GM18858 (cell line): ENCODE measurements at regions not wholly inside any gene's neighbourhood (a gene's known extent, or its start where the extent isn't known, plus 50 kb on each side); places are given as distances from the start of the nearest gene placed in this dataset.

ENCODE experiments used
- ATAC-seq: cut with Tn5 transposase; IDR thresholded peaks from one replicate; pipeline ENCODE4 v1.9.1; 2021; ENCODE audit not compliant: unreplicated experiment

DNA sequence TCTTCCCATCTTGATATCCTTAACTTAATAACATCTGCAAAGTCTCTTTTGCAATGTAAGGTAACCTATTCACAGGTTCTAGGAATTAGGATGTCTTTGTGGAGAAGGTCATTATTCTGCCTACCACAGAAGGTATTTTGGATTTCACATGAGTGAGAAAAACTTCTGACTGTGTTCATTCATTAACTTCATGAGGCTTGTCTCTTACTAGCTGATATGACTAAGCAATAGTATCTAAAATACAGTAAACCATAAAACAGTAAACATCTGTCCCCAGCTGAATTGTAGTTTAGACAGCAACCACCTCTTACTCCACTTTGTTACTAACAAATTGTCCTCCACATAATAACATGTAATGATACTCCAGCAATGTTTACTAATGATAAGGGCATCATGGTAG, 198.1 kb downstream of the SEC23A start:
- no peak for ATAC-seq

DNA sequence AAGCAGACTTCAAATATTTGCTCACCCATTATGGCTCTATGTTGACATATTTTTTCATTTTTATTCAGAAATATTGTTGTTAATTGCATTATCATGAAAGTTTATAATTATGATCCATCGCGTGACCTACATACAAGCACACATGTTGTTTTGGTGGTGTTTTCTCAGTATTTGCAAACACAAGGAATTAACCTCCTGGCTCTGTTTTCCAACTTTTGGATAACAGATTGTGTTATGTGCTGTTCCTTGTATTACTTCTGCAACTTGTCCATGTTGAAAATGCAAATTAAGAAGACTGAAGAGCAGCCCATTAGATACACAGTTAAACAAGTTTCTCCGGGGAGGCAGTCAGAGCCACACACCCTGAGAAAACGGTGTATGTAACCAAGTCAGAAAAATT, 201.2 kb downstream of the SEC23A start:
- no peak for ATAC-seq

DNA sequence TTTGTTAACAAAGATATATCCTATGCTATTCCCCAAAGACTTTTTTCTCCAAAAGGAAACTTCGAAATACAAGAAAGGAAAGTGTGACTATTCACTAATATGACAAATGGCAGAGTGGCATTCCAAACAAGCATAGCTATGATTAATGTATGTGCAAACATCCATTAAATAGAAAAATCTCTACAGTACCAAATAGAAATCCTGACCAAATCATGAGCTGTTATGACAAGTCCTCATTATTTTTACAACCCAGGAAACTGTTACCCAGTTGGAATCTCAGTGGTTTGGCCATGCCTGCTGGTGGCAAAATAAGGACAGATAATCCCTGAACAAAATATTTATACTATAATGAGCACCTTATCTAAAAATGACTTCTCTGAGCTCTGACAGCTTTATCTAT, 202.1 kb downstream of the SEC23A start:
- no peak for ATAC-seq

DNA sequence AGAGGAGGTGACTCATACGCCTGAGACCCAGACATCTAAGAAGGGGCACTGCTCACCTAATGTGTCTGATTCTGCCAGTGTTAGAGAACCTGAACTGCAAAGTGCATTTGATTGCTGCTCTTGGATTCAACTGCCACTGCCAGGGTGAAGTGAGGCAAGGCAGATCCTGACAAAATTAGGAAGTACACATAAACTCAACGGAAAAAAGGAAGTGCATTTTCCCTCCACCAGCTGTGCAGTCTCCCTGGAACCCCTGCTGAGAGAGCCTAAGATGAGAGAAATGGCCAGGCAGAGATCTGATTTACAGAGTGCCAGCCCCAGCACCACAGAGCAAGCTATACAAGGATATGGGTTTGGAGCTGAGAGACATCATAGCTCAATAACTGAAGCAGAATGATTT, 215.3 kb downstream of the SEC23A start:
- no peak for ATAC-seq

DNA sequence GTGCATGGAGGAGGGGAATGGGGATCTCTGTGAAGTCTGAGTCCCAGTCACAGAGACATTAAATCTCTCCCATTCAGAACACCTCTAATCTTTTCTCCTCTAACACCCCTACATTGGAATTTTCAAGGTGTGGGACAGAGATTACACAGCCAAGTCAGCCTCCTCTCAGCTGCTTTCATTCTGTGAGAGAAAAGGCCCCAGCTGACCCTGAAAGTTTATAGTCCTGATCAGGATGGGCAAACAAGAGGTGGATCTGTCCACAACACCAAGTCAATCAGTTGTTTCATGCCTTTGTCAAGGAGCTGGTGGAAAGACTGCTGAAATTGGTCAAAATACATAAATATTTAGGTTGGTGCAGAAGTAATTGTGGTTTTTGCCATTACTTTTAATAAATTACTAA, 218.9 kb downstream of the SEC23A start:
- ATAC-seq: no peak

DNA sequence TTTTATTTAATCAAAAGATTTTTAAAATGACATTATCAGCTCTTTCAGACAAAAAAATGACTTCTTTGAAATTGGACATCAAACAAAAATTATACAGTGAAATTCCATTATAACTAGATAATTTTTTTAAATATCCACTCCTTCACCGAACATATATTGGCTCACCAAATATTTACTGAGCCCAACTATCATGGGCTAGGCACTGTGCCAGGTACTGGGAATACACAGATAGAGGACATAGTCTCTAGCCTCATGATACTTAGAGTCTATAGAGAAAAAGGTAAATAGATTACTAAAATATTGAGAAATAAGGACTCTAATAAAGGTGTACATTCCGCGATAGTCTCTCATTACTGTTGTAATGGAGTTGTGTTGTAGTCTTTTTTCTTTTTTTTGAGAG, 219.9 kb downstream of the SEC23A start:
- no peak for ATAC-seq

DNA sequence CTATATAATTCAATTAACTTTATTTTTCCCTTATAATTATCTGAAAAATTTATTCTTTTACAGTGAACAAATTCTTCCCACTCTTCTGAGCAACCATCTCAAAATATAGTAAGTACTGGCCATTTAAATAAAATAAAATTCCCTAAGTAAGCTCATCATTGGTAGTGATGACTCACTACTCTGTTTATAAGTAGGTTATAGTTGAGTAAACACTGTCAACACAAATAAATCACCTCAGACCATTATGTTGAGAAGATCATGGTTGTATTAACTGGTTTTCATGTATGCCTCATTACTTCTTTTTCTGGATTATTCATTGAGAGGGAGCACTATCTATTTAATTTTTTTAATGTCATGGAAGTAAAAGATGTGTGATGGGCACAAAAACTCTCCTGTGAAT, 220.5 kb downstream of the SEC23A start:
- no peak for ATAC-seq

DNA sequence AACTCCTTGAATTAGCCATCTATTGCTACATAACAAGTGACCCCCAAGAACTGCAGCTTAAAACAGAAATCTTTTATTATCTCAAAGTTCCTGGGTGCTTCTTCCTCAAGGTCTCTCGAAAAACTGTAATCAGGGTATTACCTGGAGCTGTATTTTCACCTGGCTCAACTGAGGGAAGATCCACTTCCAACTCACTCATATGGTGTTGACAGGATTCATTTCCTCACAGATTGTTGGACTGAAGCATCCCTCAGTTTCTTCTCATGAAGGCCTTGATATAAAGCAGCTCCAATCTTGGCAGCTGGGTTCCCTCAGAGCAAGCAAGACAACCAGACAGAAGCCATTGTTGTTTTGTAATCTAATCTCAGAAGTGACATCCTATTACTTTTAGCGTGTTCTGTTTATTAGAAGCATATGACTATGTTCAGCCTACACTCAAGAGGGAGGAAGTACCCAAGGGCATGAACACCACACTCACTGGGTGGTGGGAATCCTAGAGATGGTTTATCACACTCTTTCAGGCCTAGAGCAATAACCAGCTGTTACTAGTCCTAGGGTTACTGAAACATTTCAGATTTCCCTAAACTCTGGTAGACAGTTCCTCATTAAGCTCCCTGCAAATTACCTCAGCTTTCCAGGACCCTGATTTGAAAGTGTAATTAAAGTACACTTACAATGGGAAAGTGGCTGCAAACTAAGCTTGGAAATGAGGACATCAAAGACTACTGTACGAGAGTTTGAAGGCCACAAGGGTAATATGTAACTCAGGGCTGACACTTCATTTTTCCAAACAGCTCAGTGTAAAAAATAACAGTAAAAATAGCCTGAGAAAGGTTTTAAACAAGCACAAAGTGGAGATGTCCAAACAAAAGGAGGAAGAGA, 222.2 kb downstream of the SEC23A start:
- no peak for ATAC-seq

DNA sequence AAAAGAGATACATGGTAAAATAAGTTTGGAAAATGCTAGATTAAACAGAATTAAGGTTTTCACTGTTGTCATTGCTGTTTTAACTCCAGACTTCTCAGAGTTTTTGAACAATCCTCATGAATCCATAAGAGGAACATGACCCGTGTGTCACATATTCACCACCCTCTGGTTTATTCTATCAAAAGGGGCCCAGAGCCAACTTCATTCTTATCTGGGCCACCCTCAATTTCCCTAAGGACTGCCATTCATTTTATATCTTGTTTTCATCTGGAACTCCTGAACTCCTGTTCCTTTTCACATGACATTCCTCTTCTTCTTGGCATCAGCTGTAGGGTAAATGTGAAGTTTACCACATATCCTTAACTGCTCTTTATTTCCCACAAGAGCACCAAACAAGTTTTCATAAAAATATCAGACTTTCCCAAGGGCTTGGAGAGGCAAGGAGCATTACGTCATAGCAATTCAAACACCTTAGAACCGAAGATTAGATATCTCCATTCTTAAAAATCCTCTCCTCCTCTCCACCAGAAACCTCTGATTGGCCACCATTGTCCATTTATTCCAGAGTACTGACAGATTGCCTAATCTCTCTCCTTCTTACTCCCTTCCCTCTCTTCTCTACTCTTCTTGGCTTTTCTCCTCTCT, 225.2 kb downstream of the SEC23A start:
- ATAC-seq: no peak

DNA sequence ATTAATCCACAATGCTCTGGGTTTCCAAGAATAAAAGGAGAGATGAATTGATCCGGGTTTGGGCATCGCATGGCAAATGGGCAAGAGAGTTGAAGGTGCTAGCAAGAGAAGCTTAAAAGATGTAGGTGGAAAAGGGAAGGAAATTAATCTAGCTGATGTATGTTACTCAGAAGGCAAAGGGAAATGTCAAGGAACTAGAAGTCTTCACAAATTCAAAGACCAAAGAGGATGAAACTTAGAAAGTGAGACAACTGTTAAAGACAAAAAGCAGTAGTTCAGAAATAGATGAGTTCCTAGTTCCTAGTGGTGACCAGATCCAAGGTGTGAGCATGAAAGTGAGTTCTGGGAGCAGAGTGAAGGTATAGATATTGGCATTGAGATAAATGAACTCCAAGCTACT, 228.3 kb downstream of the SEC23A start:
- no peak for ATAC-seq

DNA sequence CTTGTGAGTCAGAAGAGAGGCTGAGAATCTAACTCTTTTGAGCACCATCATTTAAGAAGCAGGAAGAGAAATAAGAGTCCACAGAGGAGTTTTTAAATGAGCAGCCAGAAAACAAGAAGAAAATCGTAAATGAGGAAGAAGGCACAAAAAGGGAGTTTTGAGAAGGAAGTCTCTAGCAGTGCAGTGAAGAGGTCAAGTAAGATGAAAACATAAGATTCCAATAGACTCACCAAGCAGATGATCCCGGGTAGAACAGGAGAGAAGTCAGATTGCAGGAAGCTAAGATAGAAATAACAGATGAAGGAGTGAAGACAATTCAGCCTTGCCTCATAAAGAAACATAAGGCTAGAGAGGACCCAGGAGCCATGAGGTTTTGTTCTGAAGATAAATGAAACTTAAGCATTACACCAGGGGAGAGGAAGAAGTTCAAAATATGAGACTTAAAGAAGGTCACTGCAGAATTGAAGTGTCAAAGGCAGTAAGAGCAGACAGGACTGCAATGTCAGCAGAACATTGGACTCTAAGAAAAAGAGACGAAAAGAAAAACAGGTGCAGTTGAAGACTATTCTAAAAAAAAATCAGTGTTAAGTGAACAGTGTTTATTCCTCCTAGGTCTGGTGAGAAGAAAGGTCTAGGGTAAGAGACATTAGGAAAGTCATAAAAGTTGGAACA, 229.0 kb downstream of the SEC23A start:
- no peak for ATAC-seq

DNA sequence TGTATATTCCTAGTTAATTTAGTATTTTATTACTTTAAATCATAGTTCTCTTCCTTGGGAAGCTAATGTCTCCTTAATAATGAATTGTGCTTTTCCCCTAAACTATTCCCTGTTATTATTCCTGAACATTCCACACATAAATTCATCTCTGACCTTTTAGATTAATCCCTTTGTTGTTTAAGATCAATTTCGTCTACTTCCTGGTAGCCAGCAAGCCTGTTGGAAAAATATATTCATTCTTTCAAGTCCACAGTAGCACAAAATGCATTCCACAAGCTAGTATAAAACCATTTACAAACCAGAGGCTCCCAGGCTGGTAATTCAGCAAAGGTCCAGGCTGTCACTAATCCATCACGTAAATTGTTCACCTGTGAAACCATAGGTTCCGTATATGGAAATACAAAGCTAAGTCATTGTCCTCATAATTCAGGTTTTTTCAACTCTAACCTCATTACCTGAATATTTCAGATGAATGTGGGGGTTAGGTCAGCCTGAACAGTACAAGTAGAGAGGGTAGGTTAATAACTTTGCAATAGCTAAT, 232.7 kb downstream of the SEC23A start:
- no peak for ATAC-seq

DNA sequence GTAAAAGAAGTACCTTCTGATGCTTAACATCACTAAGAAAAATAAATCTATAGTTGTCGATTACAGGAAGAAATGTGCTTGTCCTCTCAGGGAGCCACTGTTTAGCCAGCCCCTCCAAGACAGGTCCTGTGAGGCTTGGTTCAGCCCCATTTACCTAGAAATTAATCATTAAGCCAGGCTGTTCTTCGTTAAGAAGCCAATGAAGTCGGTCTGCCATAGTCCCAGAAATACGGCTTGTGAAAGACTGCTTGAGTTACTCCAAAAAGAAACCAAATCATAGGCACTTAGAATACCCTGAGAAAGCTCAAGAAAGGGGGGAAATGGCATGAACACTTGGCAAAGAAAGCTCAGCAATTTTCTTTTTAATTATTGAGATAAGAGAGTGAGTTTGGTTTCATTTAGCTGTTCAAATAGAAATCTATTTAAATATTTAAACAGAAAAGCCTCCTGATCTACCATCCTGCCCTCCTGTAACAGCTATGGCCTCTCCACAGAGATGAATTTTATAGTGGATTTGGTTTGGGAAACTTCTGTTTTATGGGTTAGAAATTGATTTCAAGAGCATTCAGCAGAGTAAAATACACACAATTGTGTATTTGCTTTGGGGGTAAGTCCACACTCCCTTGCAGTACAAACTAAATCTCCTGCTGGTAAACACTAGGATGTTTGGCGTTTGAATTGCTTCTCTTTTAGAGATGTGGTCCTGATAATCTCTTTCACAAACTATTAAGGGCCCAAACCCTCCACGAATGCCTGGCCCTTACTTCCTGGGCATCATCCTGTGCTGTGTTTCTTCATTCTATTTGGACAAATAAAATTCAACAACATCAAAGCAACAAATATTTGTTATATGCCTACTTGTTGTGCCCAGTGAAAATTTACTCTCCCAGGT, 234.4 kb downstream of the SEC23A start:
- ATAC-seq: no peak

DNA sequence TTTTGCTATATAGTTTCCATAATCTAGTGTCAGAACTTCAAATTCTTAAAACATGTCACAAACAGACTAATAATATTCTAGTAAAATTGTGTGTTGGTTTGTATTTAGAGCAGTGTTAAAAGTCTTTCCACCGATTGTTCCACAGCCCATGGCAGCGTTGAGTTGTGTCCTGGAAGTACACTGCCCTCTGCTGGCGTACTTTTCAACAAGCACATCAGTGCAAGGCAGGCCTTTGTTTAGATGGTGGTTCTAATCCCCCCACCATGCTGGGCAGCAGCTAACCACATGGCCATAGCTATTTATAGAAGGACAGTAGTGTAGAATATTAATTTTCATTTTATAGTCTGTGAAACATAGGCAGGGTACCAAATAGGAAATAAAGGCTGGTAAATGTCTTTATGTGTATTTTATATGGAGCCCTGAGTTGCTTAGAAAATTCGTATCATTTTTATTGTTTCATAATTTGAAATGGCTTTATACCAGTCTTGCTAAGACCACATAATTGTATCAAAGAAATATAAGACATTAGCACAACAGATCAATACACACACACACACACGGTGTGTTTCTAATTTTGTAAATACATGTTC, 235.4 kb downstream of the SEC23A start:
- peak; percentile 95 for ATAC-seq

DNA sequence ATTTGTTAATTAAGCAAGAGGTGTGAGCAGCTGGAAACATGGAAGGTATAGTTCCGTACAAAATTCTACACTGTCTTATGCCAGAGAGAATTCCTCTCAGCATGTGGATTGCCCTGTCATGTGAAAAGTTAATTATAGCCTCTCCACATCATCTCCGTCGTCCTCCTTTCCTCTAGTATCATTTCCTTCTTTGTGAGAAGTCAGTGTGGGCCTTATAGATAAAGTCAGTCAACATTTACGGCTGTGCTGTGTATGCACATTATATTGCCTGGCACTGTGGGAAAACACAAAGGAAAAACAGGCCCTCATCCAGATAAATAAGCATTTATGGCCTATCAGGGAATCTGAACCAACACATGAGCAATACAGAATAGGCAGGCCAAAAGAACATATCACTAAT, 236.6 kb downstream of the SEC23A start:
- ATAC-seq: no peak

DNA sequence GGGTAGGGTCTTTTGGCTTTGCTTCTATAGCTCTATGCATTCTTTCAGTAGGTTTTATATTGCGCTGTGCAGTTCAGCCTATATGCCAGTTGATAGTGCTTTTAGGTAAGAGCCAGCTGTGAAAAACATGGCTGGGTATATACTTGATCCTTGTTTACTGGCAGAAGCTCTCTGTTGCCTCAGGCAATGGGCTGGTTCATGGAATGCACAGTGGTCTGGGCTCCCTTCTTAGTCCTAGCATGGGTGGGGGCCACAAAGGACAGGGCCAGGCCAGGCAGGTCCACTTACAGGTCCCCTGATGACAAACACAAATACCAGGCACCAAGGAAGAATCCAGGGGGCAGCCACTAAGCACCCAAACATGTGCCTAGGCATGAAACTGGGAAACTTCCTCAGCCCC, 240.7 kb downstream of the SEC23A start:
- no peak for ATAC-seq

DNA sequence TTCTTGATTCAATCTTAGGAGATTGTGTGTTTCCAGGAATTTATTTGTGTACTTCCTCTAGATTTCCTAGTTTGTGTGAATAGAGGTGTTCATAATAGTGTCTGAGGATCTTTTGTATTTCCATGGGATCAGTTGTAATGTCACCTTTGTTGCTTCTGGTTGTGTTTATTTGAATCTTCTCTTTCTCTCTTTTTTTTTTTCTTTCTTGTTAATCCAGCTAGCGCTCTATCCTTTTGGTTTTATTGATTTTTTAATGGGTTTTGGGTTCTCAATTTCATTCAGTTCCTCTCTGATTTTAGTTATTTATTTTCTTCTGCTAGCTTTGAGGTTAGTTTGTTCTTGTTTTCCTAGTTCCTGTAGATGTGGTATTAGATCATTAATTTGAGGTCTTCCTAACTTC, 242.5 kb downstream of the SEC23A start:
- ATAC-seq: no peak

DNA sequence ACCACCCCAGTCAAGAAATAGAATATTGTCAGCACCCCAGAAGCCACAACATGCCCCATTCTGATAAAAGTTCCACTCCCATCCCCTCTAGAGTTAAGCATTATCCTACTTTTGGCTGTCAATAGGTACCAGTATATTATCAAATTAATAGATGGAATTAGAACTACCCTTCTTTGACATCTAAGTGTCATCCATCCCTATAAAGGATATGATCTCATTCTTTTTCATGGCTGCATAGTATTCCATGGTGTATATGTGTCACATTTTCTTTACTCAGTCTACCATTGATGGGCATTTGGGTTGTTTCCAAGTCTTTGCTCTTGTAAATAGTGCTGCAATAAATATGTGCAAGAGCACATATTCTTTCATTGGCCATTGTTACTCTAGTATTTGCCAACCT, 246.2 kb downstream of the SEC23A start:
- no peak for ATAC-seq

DNA sequence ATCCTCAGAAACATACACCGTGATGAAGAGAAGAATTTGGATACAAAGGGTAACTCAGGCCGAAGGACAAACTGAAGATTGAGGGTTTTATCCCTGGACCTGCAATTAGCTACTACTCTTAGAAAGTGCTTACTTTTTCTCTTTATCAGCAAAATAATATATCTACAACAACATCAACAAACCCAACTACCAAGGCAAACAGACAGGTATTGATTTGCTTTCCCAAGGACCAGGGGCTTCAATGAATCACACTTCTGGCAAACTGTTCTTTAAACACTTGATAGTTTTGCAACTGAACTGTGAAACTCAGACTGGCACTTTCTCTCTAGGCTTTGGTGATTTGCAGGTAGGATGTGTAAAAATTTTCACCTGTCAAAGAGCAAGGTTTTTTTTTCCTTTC, 247.5 kb downstream of the SEC23A start:
- no peak for ATAC-seq

DNA sequence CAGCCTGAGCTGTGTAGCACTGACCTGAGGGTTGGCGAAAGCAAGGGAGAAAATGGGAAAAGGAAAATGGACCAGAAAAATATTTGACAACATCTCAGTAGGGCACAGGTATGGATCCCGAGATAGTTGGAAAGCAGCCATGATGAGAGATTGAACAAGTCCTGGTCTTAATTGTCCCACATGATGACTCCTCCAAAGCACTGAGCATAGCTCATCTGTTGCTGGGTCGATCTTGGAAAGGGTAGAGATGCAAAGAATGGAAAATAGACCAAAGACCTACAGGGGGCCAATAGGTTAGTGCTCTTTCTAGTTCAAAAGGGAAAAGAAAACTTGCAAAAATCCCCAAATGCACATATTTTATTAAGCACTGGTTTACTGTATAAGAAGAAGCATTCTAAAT, 251.9 kb downstream of the SEC23A start:
- ATAC-seq: no peak
